ENCODE measurements at regions not wholly inside any gene's neighbourhood (a gene's known extent, or its start where the extent isn't known, plus 50 kb on each side); places are given as distances from the start of the nearest gene placed in this dataset.

DNA sequence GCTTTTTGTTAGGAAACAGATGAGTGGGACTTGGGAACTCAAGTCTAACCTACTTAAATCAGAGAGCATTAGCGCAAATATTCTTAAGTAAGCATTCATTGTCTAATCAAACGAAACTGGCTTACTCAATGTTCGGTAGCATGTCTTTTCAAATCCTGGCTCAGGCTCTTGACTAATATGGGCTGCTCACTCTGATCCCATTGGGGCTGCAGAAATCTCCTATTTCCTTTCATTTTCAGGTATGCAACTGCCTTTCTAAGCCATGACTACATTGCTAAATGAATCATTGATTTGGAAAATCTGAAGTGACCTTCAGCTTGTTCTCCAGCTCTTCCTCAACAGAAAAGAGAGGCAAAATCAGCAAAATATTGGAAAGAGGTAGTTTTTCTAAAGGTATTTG, 2084.4 kb upstream of the PIK3C3 start (continued):
- TF ChIP-seq, protein P1, sequence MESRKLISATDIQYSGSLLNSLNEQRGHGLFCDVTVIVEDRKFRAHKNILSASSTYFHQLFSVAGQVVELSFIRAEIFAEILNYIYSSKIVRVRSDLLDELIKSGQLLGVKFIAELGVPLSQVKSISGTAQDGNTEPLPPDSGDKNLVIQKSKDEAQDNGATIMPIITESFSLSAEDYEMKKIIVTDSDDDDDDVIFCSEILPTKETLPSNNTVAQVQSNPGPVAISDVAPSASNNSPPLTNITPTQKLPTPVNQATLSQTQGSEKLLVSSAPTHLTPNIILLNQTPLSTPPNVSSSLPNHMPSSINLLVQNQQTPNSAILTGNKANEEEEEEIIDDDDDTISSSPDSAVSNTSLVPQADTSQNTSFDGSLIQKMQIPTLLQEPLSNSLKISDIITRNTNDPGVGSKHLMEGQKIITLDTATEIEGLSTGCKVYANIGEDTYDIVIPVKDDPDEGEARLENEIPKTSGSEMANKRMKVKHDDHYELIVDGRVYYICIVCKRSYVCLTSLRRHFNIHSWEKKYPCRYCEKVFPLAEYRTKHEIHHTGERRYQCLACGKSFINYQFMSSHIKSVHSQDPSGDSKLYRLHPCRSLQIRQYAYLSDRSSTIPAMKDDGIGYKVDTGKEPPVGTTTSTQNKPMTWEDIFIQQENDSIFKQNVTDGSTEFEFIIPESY (IDR thresholded peaks at IDR 0.05): no peak
- TF ChIP-seq YY1 (IDR thresholded peaks at IDR 0.05) (no peak), FOXA1 (IDR thresholded peaks at IDR 0.05) (no peak), RAD21 (IDR thresholded peaks at IDR 0.05) (no peak)

DNA sequence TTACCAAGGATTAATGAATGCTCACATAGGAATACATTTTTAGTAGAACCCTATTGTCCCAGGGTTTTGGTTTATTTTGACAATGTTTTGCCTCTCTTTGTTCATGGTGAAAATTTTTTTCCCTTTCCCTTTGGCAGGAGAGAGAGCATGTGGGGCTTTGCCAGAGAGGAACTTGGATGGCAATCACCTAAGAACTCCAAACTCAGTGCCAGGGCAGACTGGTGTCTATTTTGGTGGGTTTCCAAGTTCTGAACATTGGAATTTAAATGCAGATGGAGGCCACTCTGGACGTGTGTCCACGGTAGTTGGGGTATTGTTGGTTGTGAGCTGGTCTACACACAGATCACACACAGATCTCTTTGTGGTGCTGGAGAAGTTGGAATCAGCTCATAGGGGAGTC, 2091.1 kb upstream of the PIK3C3 start:
- Histone ChIP-seq H3K4me3 (ENCODE audit: low read depth in 1 of 3, low read length in 3 of 3) (no peak overlapping the region), H3K9ac (ENCODE audit: low read depth in 1 of 2, low read length in 2 of 2) (no peak overlapping the region), H3K4me1 (ENCODE audit: control insufficient read depth in 4 of 4, insufficient read depth in 4 of 4, low read length in 3 of 4) (no peaks in the 10 kb centered on the region), H3K9me3 (ENCODE audit: control insufficient read depth in 4 of 4, low read length in 3 of 4) (no peaks in the 10 kb centered on the region), H3K27ac (ENCODE audit: low read depth in 1 of 2, low read length in 2 of 2) (no peak overlapping the region), H3K27me3 (ENCODE audit: control insufficient read depth in 4 of 4, insufficient read depth in 4 of 4, low read length in 3 of 4) (no peaks in the 10 kb centered on the region), H3K36me3 (ENCODE audit: control insufficient read depth in 4 of 4, insufficient read depth in 3 of 4, low read depth in 1 of 4, low read length in 3 of 4) (no peaks in the 10 kb centered on the region)
- TF ChIP-seq, protein P2, sequence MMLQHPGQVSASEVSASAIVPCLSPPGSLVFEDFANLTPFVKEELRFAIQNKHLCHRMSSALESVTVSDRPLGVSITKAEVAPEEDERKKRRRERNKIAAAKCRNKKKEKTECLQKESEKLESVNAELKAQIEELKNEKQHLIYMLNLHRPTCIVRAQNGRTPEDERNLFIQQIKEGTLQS (IDR thresholded peaks at IDR 0.05): no peak
- TF ChIP-seq, protein P1 (IDR thresholded peaks at IDR 0.05): no peak
- TF ChIP-seq, protein P3, sequence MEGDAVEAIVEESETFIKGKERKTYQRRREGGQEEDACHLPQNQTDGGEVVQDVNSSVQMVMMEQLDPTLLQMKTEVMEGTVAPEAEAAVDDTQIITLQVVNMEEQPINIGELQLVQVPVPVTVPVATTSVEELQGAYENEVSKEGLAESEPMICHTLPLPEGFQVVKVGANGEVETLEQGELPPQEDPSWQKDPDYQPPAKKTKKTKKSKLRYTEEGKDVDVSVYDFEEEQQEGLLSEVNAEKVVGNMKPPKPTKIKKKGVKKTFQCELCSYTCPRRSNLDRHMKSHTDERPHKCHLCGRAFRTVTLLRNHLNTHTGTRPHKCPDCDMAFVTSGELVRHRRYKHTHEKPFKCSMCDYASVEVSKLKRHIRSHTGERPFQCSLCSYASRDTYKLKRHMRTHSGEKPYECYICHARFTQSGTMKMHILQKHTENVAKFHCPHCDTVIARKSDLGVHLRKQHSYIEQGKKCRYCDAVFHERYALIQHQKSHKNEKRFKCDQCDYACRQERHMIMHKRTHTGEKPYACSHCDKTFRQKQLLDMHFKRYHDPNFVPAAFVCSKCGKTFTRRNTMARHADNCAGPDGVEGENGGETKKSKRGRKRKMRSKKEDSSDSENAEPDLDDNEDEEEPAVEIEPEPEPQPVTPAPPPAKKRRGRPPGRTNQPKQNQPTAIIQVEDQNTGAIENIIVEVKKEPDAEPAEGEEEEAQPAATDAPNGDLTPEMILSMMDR (IDR thresholded peaks at IDR 0.05; ENCODE audit: low read depth, low read length, missing input control): no peak
- TF ChIP-seq NR2F2 (IDR thresholded peaks at IDR 0.05) (no peak), FOXA1 (IDR thresholded peaks at IDR 0.05) (no peak), HNF4A (conservative IDR thresholded peaks at IDR 0.05) (no peak), JUND (IDR thresholded peaks at IDR 0.05) (no peak), EGR1 (IDR thresholded peaks at IDR 0.05; ENCODE audit: low read depth in 2 of 2) (no peak), SP1 (IDR thresholded peaks at IDR 0.05) (no peak)
- DNase-seq (ENCODE audit: low spot score): no peak
- 56% methylated on average over 2 of the region's 2 CpGs for WGBS

DNA sequence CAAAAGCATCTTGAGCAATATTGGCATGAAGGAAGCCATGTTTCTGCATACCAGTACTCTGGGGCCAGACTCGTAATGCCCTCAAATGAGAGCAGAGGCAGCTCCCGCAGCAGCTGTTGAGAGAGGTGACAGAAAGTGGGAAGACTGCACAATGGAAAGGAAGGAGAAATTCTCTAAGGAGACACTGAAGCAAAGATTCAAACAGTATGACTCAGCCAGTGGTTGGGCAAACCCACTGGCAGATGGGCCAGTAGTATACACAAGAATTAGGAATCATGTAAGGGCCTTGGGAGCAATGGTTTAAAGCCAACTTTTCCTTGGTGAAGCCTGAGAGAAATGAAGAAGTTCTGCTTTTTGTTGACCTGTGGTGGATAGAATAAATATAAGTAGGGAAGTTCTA, 2092.7 kb upstream of the PIK3C3 start:
- no peak overlapping the region for H3K27ac ChIP-seq (ENCODE audit: low read depth in 1 of 2, low read length in 2 of 2)
- H3K27me3 ChIP-seq (ENCODE audit: control insufficient read depth in 4 of 4, insufficient read depth in 4 of 4, low read length in 3 of 4): no peaks in the 10 kb centered on the region
- TF ChIP-seq FOXA1 (IDR thresholded peaks at IDR 0.05) (no peak), HNF4G (IDR thresholded peaks at IDR 0.05) (no peak), HNF4A (conservative IDR thresholded peaks at IDR 0.05) (no peak), RAD21 (IDR thresholded peaks at IDR 0.05) (no peak), FOXA2 (IDR thresholded peaks at IDR 0.05) (no peak), RXRA (IDR thresholded peaks at IDR 0.05) (no peak), YY1 (IDR thresholded peaks at IDR 0.05) (no peak), TAF1 (conservative IDR thresholded peaks at IDR 0.05) (no peak), NR2F2 (IDR thresholded peaks at IDR 0.05) (no peak), SP1 (IDR thresholded peaks at IDR 0.05) (no peak), JUND (IDR thresholded peaks at IDR 0.05) (no peak)
- TF ChIP-seq, protein P2 (IDR thresholded peaks at IDR 0.05): no peak
- no peaks in the 10 kb centered on the region for H3K4me1 ChIP-seq (ENCODE audit: control insufficient read depth in 4 of 4, insufficient read depth in 4 of 4, low read length in 3 of 4)
- no peaks in the 10 kb centered on the region for H3K9me3 ChIP-seq (ENCODE audit: control insufficient read depth in 4 of 4, low read length in 3 of 4)
- no peak overlapping the region for H3K4me3 ChIP-seq (ENCODE audit: low read depth in 1 of 3, low read length in 3 of 3)
- no peak overlapping the region for H3K9ac ChIP-seq (ENCODE audit: low read depth in 1 of 2, low read length in 2 of 2)
- H3K36me3 ChIP-seq (ENCODE audit: control insufficient read depth in 4 of 4, insufficient read depth in 3 of 4, low read depth in 1 of 4, low read length in 3 of 4): no peaks in the 10 kb centered on the region
- DNase-seq (ENCODE audit: low spot score): no peak
- 82% methylated on average over 2 of the region's 2 CpGs for WGBS

All from liver (tissue), 8 donors.